Pancreas (tissue), 10 donors: ENCODE measurements at regions not wholly inside any gene's neighbourhood (a gene's known extent, or its start where the extent isn't known, plus 50 kb on each side); places are given as distances from the start of the nearest gene placed in this dataset.
A peak's percentile ranks its signal among the peaks of the same experiment; 100 is the strongest.

Experiments
- ATAC-seq, 4 donors: fragments of 200-7000 bp; cut with Tn5 transposase; one replicate each; pipeline versions ENCODE4 v1.8.0 to v1.9.1; 2020; ENCODE audit warnings: mild to moderate bottlenecking in 4 of 4, moderate library complexity in 4 of 4
- DNase-seq, 6 donors: peaks; one replicate each; pipeline ENCODE4 v3.0.0-alpha.2; 2020
- FAIRE-seq: peaks from 2 replicates; lab custom pipeline; 2012; peaks lifted over from hg19 to GRCh38; lab: Jason Lieb, UNC
- H3K27ac ChIP-seq, 4 donors: fragments of 200-600 bp; sonication (generic); 1 replicate in 3 of 4; 2 replicates in 1 of 4; pipeline versions ENCODE4 v1.5.0 to v1.8.0; 2020
- H3K27me3 ChIP-seq, 4 donors: fragments of 200-600 bp; one replicate each; pipeline ENCODE4 v1.8.0; 2021
- H3K36me3 ChIP-seq, 3 donors: fragments of 200-600 bp; sonication (generic) in 1 of 3; one replicate each; pipeline versions ENCODE4 v1.5.0 to v1.8.0; 2020 to 2021
- H3K4me1 ChIP-seq, 3 donors: fragments of 200-600 bp; one replicate each; pipeline ENCODE4 v1.8.0; 2021
- H3K4me3 ChIP-seq, 4 donors: fragments of 200-600 bp; sonication (generic) in 2 of 4; one replicate each; pipeline versions ENCODE4 v1.5.0 to v1.8.0; 2020 to 2021
- H3K9me3 ChIP-seq, 4 donors: fragments of 200-600 bp; one replicate each; pipeline ENCODE4 v1.8.0; 2021
- WGBS, 2 donors: extraction: QIAGEN DNeasy Blood & Tissue Kit; methylation state at CpG; one replicate each; pipeline ENCODE4 v1.1.7; 2013; 5-methylcytosine and 5-hydroxymethylcytosine counted together
- intact Hi-C, 3 donors: fragments of 100-400 bp; cut with DNase I; formaldehyde crosslinking; loops; one replicate each; pipeline versions ENCODE4 v1.11.1 to v1.14.2; 2022
- TF ChIP-seq, protein P1 (sequence below), 4 donors: fragments of 200-600 bp; sonication (generic) in 3 of 4; IDR thresholded peaks; one replicate each; pipeline versions ENCODE4 v1.5.0 to v1.8.0; 2021; ENCODE audit warnings: antibody characterized with exemption in 4 of 4
- donor health status: healthy with polysubstance abuse.
- donor health status: DM: no; HTN: no; CAD: no; lungs with moderate emphysema.
- donor health status: DM: no; HTN: no; CAD: no.
- donor health status: control.
- donor health status: control.
- donor health status: Bipolar disorder and iron deficiency.
- donor health status: DM: yes; HTN: yes; CAD: no.
- donor health status: DM: no; HTN: no; CAD: no.
- donor health status: DM: no; HTN: no; CAD: no.
- donor health status: DM: yes; HTN: yes; CAD: no.

DNA sequence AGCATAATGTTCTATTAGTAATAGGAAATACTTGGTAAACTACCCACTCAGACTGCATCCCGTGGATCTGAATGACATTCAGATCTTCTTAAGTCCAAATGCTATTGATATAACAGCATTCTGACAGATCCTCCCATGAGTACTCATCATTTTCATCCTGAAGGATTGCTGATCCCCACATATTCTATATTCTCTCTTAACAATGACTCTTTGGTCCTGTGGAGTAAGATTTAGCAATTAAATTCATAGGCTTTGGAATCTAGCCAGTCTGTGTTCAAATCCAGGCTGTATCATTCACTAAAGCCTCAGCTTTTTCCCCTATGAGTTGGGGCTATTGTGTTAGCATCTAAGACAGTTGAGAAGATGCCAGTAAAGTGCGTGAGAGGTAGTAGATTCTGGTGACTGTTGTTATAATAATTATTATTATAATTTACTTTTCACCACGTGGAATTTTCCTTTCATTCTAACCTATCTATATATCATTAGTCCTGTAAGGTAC is 591.3 kb upstream of the SYT4 start:
- H3K4me1 ChIP-seq, result no peaks in the 10 kb centered on the region
- no peaks in the 10 kb centered on the region for H3K9me3 ChIP-seq
- no peak overlapping the region for H3K4me3 ChIP-seq
- FAIRE-seq (no peak), DNase-seq (no peak), ATAC-seq (no peak)
- no peaks in the 10 kb centered on the region for H3K36me3 ChIP-seq
- WGBS, 2 donors, result 56 to 60% methylated on average over 3 of the region's 3 CpGs
- H3K27me3 ChIP-seq, result no peaks in the 10 kb centered on the region
- intact Hi-C loops, result no loop called here
- TF ChIP-seq, protein P1, sequence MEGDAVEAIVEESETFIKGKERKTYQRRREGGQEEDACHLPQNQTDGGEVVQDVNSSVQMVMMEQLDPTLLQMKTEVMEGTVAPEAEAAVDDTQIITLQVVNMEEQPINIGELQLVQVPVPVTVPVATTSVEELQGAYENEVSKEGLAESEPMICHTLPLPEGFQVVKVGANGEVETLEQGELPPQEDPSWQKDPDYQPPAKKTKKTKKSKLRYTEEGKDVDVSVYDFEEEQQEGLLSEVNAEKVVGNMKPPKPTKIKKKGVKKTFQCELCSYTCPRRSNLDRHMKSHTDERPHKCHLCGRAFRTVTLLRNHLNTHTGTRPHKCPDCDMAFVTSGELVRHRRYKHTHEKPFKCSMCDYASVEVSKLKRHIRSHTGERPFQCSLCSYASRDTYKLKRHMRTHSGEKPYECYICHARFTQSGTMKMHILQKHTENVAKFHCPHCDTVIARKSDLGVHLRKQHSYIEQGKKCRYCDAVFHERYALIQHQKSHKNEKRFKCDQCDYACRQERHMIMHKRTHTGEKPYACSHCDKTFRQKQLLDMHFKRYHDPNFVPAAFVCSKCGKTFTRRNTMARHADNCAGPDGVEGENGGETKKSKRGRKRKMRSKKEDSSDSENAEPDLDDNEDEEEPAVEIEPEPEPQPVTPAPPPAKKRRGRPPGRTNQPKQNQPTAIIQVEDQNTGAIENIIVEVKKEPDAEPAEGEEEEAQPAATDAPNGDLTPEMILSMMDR (IDR thresholded peaks at IDR 0.05), result no peak
- no peak overlapping the region for H3K27ac ChIP-seq

DNA sequence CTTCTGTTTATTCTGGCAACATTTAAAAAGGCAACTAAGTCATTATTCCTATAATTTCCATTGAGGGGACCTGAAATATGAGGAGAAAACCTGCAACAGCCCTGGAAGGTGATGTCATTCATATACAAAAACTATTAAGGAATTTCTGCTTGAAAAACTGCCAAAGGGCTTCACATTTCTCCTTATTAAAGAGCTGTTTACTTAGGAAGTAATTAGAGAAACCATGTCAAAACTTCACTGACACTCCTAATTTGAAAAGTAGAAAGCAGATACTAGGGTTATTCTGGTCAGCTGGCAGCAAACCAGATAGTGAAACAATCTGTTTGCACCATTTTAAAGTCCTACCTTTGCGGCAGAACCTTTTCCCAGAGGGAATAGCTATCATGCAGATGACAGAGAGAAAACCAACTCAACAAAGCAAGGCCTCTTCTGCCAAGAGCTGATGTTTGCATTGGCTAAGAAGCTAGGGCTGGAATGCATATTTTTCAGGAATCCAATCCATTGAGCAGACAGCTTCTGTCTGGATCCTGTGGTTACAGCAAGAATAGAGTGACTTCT is 592.2 kb upstream of the SYT4 start:
- DNase-seq (no peak), FAIRE-seq (no peak), ATAC-seq (no peak)
- no peaks in the 10 kb centered on the region for H3K9me3 ChIP-seq
- intact Hi-C loops, result no loop called here
- TF ChIP-seq, protein P1 (IDR thresholded peaks at IDR 0.05), result no peak
- peak overlapping the region in 1 of 4 donors; percentile 2 for H3K27ac ChIP-seq
- no peaks in the 10 kb centered on the region for H3K27me3 ChIP-seq
- no peaks in the 10 kb centered on the region for H3K36me3 ChIP-seq
- WGBS, 2 donors, result 42 to 45% methylated on average over 1 of the region's 1 CpG
- H3K4me3 ChIP-seq, result no peak overlapping the region
- H3K4me1 ChIP-seq, result no peaks in the 10 kb centered on the region

DNA sequence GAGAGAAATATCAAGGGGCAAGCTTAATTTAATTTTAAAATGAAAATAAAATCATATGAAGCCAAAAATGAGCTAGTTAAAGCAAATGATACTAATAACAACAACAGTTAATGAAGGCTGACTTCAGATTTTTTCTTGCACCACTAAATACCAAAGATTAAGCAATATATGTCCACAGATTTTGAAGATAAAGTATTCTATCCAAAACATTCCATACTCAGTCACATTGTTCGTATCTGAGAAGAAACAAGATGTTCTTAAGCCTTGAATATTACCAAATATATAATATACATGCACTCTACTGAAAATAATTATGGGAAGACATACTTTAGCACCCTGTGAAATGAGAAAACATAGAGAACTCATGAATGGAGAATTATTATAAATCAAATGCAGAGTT is 593.3 kb upstream of the SYT4 start:
- H3K36me3 ChIP-seq, result no peaks in the 10 kb centered on the region
- TF ChIP-seq, protein P1 (IDR thresholded peaks at IDR 0.05), result no peak
- 76 to 95% methylated on average over 1 of the region's 1 CpG for WGBS, 2 donors
- no peak overlapping the region for H3K4me3 ChIP-seq
- no peak overlapping the region for H3K27ac ChIP-seq
- FAIRE-seq, result no peak
- no peaks in the 10 kb centered on the region for H3K27me3 ChIP-seq
- no peaks in the 10 kb centered on the region for H3K4me1 ChIP-seq
- DNase-seq, result no peak
- no peaks in the 10 kb centered on the region for H3K9me3 ChIP-seq
- intact Hi-C loops, result no loop called here
- no peak for ATAC-seq

DNA sequence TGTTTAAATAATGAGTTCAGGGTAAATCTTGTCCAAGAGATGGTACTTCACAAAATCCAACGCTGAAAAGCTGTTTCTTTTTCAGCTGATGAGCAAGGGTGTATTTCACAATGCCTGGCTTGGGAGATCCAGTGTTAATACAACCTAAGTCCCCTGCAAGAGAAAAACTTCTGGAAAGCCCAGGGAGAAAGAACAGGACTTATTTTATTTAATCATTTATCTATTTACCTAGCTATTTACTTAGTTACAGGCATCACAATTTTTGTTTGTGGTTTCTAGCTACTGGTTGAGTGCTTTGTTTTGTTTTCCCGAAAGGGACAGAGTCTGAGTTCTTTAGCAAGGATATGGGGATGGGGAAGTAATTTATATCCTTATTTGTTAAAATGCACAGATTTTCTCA is 598.2 kb upstream of the SYT4 start:
- no peaks in the 10 kb centered on the region for H3K36me3 ChIP-seq
- ATAC-seq (no peak), DNase-seq (no peak), FAIRE-seq (no peak)
- TF ChIP-seq, protein P1 (IDR thresholded peaks at IDR 0.05), result no peak
- no peaks in the 10 kb centered on the region for H3K9me3 ChIP-seq
- no peak overlapping the region for H3K4me3 ChIP-seq
- H3K27me3 ChIP-seq, result no peaks in the 10 kb centered on the region
- intact Hi-C loops, result no loop called here
- 52 to 59% methylated on average over 2 of the region's 2 CpGs for WGBS, 2 donors
- no peaks in the 10 kb centered on the region for H3K4me1 ChIP-seq
- H3K27ac ChIP-seq, result no peak overlapping the region

DNA sequence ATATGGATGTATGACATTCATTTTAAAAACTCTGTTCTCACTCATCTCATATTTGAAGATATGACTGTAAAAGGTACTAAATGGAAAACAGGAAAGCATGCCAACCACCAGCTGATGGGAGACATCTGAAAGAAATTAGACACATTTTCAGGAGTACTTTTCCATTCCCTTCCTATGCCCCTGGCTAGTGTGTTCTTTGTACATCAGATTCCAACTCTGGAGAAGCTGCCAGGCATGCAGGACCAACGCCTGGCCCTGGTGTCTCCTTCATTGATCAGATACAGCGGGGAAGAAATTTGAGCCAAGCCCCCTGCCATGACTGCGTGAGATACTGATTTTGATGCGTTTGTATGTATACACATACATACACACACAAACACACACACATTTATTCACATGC is 599.0 kb upstream of the SYT4 start:
- Histone ChIP-seq H3K27me3 (no peaks in the 10 kb centered on the region), H3K4me1 (no peaks in the 10 kb centered on the region), H3K9me3 (no peaks in the 10 kb centered on the region), H3K27ac (no peak overlapping the region), H3K36me3 (no peaks in the 10 kb centered on the region), H3K4me3 (no peak overlapping the region)
- 70 to 72% methylated on average over 4 of the region's 4 CpGs for WGBS, 2 donors
- no peak for FAIRE-seq
- TF ChIP-seq, protein P1 (IDR thresholded peaks at IDR 0.05), result no peak
- no peak for DNase-seq
- intact Hi-C loops, result no loop called here
- no peak for ATAC-seq
